ENCODE measurements at regions not wholly inside any gene's neighbourhood (a gene's known extent, or its start where the extent isn't known, plus 50 kb on each side); places are given as distances from the start of the nearest gene placed in this dataset.

DNA sequence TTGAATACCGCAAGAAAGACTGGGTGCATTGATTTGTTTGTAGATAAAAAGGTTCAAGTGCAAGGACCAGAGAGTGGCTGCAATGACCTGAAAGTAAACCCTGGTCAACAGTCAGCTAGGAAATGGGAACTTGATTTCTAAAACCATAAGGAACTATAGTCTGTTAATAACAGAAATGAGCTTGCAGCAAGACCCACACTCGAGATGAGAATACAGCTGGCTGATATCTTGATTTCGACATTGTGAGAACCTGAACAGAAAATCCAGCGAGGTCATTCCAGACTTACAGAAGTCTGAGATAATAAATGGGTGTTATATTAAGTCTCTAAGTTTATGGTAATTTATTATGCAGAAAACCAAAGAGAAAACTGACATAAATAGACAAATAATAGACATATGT lies 177.3 kb downstream of the NFKBIZ start:
- no TSS peak for BruUV-seq (replicated peaks)
- POLR2A ChIA-PET: no interaction called here
- no peaks in the 10 kb centered on the region for H3K4me1 ChIP-seq (ENCODE audit: insufficient read depth, low read length, poor library complexity, severe bottlenecking)
- DNase-seq (ENCODE audit: low spot score): no peak
- no peaks in the 10 kb centered on the region for H3K9me3 ChIP-seq (ENCODE audit: low read length)
- TF ChIP-seq EZH2phosphoT487 (IDR thresholded peaks at IDR 0.05; ENCODE audit: borderline replicate concordance, low read depth, low read length): no peak
- TF ChIP-seq, protein P1, sequence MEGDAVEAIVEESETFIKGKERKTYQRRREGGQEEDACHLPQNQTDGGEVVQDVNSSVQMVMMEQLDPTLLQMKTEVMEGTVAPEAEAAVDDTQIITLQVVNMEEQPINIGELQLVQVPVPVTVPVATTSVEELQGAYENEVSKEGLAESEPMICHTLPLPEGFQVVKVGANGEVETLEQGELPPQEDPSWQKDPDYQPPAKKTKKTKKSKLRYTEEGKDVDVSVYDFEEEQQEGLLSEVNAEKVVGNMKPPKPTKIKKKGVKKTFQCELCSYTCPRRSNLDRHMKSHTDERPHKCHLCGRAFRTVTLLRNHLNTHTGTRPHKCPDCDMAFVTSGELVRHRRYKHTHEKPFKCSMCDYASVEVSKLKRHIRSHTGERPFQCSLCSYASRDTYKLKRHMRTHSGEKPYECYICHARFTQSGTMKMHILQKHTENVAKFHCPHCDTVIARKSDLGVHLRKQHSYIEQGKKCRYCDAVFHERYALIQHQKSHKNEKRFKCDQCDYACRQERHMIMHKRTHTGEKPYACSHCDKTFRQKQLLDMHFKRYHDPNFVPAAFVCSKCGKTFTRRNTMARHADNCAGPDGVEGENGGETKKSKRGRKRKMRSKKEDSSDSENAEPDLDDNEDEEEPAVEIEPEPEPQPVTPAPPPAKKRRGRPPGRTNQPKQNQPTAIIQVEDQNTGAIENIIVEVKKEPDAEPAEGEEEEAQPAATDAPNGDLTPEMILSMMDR (conservative IDR thresholded peaks at IDR 0.05; ENCODE audit: low read length): no peak
- intact Hi-C loops (cut with micrococcal nuclease; ENCODE audit: unreplicated experiment): no loop called here
- H3K4me3 ChIP-seq (ENCODE audit: low read depth, low read length, poor library complexity, severe bottlenecking): no peak overlapping the region
- no peak overlapping the region for H3K27ac ChIP-seq (ENCODE audit: low read depth, low read length, poor library complexity, severe bottlenecking)
- H3K4me2 ChIP-seq (ENCODE audit: low read length): no peak overlapping the region
- no peak overlapping the region for H2AFZ ChIP-seq (ENCODE audit: low read length)
- CTCF ChIA-PET (ENCODE audit: unreplicated experiment): no interaction called here
- H3K36me3 ChIP-seq (ENCODE audit: insufficient read depth, low read length): no peaks in the 10 kb centered on the region
- no peaks in the 10 kb centered on the region for H4K20me1 ChIP-seq (ENCODE audit: insufficient read depth, low read length)
- H3K9me2 ChIP-seq (ENCODE audit: insufficient read depth, low read length): no peaks in the 10 kb centered on the region; the same call in 1 of the 2 replicates
- H3K79me2 ChIP-seq (ENCODE audit: insufficient read depth, low read depth, low read length): no peaks in the 10 kb centered on the region

- H4K20me1 ChIP-seq (ENCODE audit: insufficient read depth, low read length): no peaks in the 10 kb centered on the region
- H2AFZ ChIP-seq (ENCODE audit: low read length): no peak overlapping the region
- no TSS peak for BruUV-seq (replicated peaks)
- H3K9me3 ChIP-seq (ENCODE audit: low read length): no peaks in the 10 kb centered on the region
- no peak overlapping the region for H3K4me2 ChIP-seq (ENCODE audit: low read length)
- H3K9me2 ChIP-seq (ENCODE audit: insufficient read depth, low read length): no peaks in the 10 kb centered on the region; the same call in 1 of the 2 replicates
- no peaks in the 10 kb centered on the region for H3K36me3 ChIP-seq (ENCODE audit: insufficient read depth, low read length)
- ChIA-PET CTCF (ENCODE audit: unreplicated experiment) (no interaction called here), POLR2A (interaction anchor here (0.5 to 1.2 kb wide), 5 partner anchors 9 to 427 kb away, joined by 3 read pairs; no protein-coding TSS in a partner anchor)
- no peak overlapping the region for H3K27ac ChIP-seq (ENCODE audit: low read depth, low read length, poor library complexity, severe bottlenecking)
- H3K79me2 ChIP-seq (ENCODE audit: insufficient read depth, low read depth, low read length): no peaks in the 10 kb centered on the region
- H3K4me1 ChIP-seq (ENCODE audit: insufficient read depth, low read length, poor library complexity, severe bottlenecking): no peaks in the 10 kb centered on the region
- DNase-seq (ENCODE audit: low spot score): no peak
- no peak for TF ChIP-seq EZH2phosphoT487 (IDR thresholded peaks at IDR 0.05; ENCODE audit: borderline replicate concordance, low read depth, low read length)
- TF ChIP-seq, protein P1 (conservative IDR thresholded peaks at IDR 0.05; ENCODE audit: low read length): no peak
- intact Hi-C loops (cut with micrococcal nuclease; ENCODE audit: unreplicated experiment): no loop called here
- H3K4me3 ChIP-seq (ENCODE audit: low read depth, low read length, poor library complexity, severe bottlenecking): no peak overlapping the region
Observed at GRCh38 chr3:102030661-102031060, 181.3 kb downstream of the NFKBIZ start.

DNA sequence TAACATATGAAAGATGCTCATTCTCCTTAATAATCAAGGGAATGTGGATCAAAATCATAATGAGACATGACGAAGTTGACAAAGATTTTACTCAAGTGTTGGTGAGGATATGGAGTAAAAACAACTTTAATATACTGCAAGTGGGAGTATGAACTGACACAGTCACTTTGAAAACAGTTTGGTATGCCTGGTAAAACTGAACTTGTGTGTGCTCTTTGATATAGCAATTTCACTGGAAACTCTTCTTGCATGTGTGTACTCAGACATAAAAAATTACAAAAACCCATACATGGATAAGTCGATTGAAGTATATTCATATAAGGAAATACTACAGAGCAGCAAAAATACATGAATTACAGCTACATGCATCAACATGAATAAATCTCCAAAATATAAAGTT lies 182.5 kb downstream of the NFKBIZ start:
- intact Hi-C loops (cut with micrococcal nuclease; ENCODE audit: unreplicated experiment): no loop called here
- BruUV-seq (replicated peaks): no TSS peak
- ChIA-PET CTCF (ENCODE audit: unreplicated experiment) (no interaction called here), POLR2A (no interaction called here)
- no peaks in the 10 kb centered on the region for H4K20me1 ChIP-seq (ENCODE audit: insufficient read depth, low read length)
- H2AFZ ChIP-seq (ENCODE audit: low read length): no peak overlapping the region
- no peaks in the 10 kb centered on the region for H3K4me1 ChIP-seq (ENCODE audit: insufficient read depth, low read length, poor library complexity, severe bottlenecking)
- TF ChIP-seq, protein P1 (conservative IDR thresholded peaks at IDR 0.05; ENCODE audit: low read length): no peak
- TF ChIP-seq EZH2phosphoT487 (IDR thresholded peaks at IDR 0.05; ENCODE audit: borderline replicate concordance, low read depth, low read length): no peak
- no peaks in the 10 kb centered on the region for H3K36me3 ChIP-seq (ENCODE audit: insufficient read depth, low read length)
- no peak for DNase-seq (ENCODE audit: low spot score)
- no peak overlapping the region for H3K27ac ChIP-seq (ENCODE audit: low read depth, low read length, poor library complexity, severe bottlenecking)
- H3K79me2 ChIP-seq (ENCODE audit: insufficient read depth, low read depth, low read length): no peaks in the 10 kb centered on the region
- no peaks in the 10 kb centered on the region for H3K9me3 ChIP-seq (ENCODE audit: low read length)
- no peaks in the 10 kb centered on the region; the same call in 1 of the 2 replicates for H3K9me2 ChIP-seq (ENCODE audit: insufficient read depth, low read length)
- H3K4me2 ChIP-seq (ENCODE audit: low read length): no peak overlapping the region
- no peak overlapping the region for H3K4me3 ChIP-seq (ENCODE audit: low read depth, low read length, poor library complexity, severe bottlenecking)
